T-helper 2 cell treated with Interferon-gamma antibody and Interleukin-4, amounts not matched to agents 5 μg/mL and 100 μg/mL, for 36 hours (primary cell): ENCODE measurements at regions not wholly inside any gene's neighbourhood (a gene's known extent, or its start where the extent isn't known, plus 50 kb on each side); places are given as distances from the start of the nearest gene placed in this dataset.
"Not testable (repeated sequence)": the region's sequence is repeated elsewhere in the genome, so short reads cannot be mapped to it uniquely, and the experiment has no call there.

Experiments used
- DNase-seq: peaks from one replicate; pipeline ENCODE4 v3.0.0; 2021; ENCODE audit warnings: low spot score
- H3K27ac Mint-ChIP-seq: one replicate; pipeline ENCODE4 v1.8.0; 2021; ENCODE audit warnings: mild to moderate bottlenecking, mixed read lengths
- H3K27me3 Mint-ChIP-seq: one replicate; pipeline ENCODE4 v1.8.0; 2021; ENCODE audit warnings: low read depth, mixed read lengths
- H3K36me3 Mint-ChIP-seq: one replicate; pipeline ENCODE4 v1.8.0; 2021; ENCODE audit warnings: low read depth, mixed read lengths
- H3K4me1 Mint-ChIP-seq: one replicate; pipeline ENCODE4 v1.8.0; 2021; ENCODE audit warnings: low read depth, mixed read lengths
- H3K4me3 Mint-ChIP-seq: one replicate; pipeline ENCODE4 v1.8.0; 2022; ENCODE audit warnings: mild to moderate bottlenecking, moderate library complexity, mixed read lengths
- H3K9me3 Mint-ChIP-seq: one replicate; pipeline ENCODE4 v1.8.0; 2021; ENCODE audit warnings: mixed read lengths

- DNase-seq, result no peak
- no peaks in the 10 kb centered on the region for H3K9me3 Mint-ChIP-seq
- no peak overlapping the region for H3K4me3 Mint-ChIP-seq
- peaks cover 4% of the 10 kb centered on the region for H3K4me1 Mint-ChIP-seq
- no peak overlapping the region for H3K27ac Mint-ChIP-seq
- peaks cover 21% of the 10 kb centered on the region for H3K27me3 Mint-ChIP-seq
- H3K36me3 Mint-ChIP-seq, result no peaks in the 10 kb centered on the region
Observed at GRCh38 chr3:194061421-194062030, 74.4 kb upstream of the HES1 start.

- DNase-seq, result no peak
- H3K36me3 Mint-ChIP-seq, result no peaks in the 10 kb centered on the region
- peaks cover 2% of the 10 kb centered on the region for H3K4me1 Mint-ChIP-seq
- no peak overlapping the region for H3K4me3 Mint-ChIP-seq
- peaks cover 30% of the 10 kb centered on the region for H3K27me3 Mint-ChIP-seq
- H3K27ac Mint-ChIP-seq, result no peak overlapping the region
- peaks cover 6% of the 10 kb centered on the region for H3K9me3 Mint-ChIP-seq
Observed at GRCh38 chr3:194062830-194063229, 73.1 kb upstream of the HES1 start.

- H3K36me3 Mint-ChIP-seq, result peaks cover under 1% of the 10 kb centered on the region
- peaks cover 17% of the 10 kb centered on the region for H3K9me3 Mint-ChIP-seq
- no peak overlapping the region for H3K27ac Mint-ChIP-seq
- H3K4me3 Mint-ChIP-seq, result no peak overlapping the region
- H3K27me3 Mint-ChIP-seq, result peaks cover 40% of the 10 kb centered on the region
- peaks cover 5% of the 10 kb centered on the region for H3K4me1 Mint-ChIP-seq
- no peak for DNase-seq
Observed at GRCh38 chr3:194064380-194065332, 71.3 kb upstream of the HES1 start.

DNA sequence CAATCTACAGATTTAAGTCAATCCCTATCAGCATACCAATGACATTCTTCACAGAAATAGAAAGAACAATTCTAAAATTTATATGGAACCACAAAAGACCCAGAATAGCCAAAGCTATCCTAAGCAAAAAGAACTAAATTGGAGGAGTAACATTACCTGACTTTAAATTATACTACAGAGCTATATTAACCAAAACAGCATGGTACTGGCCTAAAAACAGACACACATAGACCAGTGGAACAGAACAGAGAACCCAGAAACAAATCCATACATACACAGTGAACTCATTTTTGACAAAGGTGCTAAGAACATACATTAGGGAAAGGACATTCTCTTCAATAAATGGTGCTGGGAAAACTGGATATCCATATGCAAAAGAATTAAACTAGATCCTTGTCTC lies 68.6 kb upstream of the HES1 start:
- H3K27ac Mint-ChIP-seq, DNase-seq, H3K4me3 Mint-ChIP-seq, H3K36me3 Mint-ChIP-seq: not testable (repeated sequence)
- Mint-ChIP-seq H3K4me1 (peaks cover 14% of the 10 kb centered on the region), H3K27me3 (peaks cover 56% of the 10 kb centered on the region), H3K9me3 (peaks cover 19% of the 10 kb centered on the region)

DNA sequence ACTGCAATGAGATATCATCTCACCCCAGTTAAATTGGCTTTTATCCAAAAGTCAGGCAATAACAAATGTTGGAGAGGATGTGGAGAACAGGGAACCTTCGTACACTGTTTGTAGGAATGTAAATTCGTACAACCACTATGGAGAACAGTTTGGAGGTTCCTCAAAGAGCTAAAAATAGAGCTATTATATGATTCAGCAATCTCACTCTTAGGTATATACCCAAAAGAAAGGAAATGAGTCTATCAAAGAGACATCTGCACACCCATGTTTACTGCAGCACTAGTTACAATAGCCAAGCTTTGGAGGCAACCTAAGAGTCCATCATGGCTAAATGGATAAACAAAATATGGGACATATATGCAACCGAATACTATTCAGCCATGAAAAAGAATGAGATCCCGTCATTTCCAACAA lies 68.0 kb upstream of the HES1 start:
- Mint-ChIP-seq H3K9me3 (peaks cover 19% of the 10 kb centered on the region), H3K4me3 (no peak overlapping the region), H3K36me3 (peaks cover 4% of the 10 kb centered on the region), H3K27me3 (peaks cover 62% of the 10 kb centered on the region), H3K4me1 (peaks cover 15% of the 10 kb centered on the region), H3K27ac (no peak overlapping the region)
- DNase-seq, result no peak

GRCh38 chr3:194069421-194070219 lies 66.3 kb upstream of the HES1 start:
- peaks cover 4% of the 10 kb centered on the region for H3K36me3 Mint-ChIP-seq
- peaks cover 15% of the 10 kb centered on the region for H3K4me1 Mint-ChIP-seq
- peaks cover 19% of the 10 kb centered on the region for H3K9me3 Mint-ChIP-seq
- H3K27ac Mint-ChIP-seq, result no peak overlapping the region
- no peak for DNase-seq
- H3K4me3 Mint-ChIP-seq, result peak overlapping the region; percentile 71
- peaks cover 74% of the 10 kb centered on the region for H3K27me3 Mint-ChIP-seq

- Mint-ChIP-seq H3K27ac (no peak overlapping the region), H3K36me3 (peaks cover 4% of the 10 kb centered on the region), H3K27me3 (peaks cover 77% of the 10 kb centered on the region), H3K4me3 (peak overlapping the region; percentile 71), H3K4me1 (peaks cover 15% of the 10 kb centered on the region), H3K9me3 (peaks cover 19% of the 10 kb centered on the region)
- DNase-seq, result no peak
Observed at GRCh38 chr3:194070220-194070633, 65.7 kb upstream of the HES1 start.

DNA sequence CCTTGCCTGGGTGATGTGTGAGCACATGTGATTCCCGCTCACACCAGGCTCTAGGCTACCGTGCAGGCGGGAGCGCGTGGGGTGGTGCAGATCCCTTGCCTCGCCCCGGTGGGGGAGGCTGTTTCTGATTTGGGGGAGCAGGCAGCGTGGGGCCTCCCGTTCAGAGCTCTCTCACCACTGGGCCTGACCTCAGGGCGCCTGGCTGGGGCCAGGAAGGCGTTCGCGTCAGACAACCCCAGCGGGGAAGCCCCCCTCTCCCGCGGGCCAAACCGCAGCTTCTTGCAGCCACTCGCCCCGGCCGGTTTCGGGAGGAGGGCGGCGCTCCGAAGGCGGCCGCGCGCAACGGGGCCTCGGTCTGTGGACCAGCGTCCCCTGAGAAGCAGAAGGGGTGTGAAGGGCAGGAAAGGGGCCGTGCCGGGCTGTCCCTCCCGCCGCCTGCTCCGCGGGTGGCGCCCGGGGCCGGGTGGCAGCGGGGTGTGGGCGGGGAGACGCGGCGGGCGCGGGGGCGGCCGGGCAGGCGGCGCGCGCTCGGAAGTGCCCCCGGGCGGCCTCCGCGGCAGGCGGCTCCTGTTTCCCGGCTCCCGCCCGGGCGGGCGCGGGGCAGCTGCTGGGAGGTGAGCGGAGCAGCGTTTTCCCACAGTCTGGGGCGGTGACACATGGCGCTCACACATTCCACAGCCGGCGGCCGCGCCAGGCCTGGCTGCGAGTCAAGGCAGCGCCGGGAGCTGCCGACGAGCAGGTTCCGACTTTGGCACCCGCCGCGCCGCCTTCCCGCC lies 65.1 kb upstream of the HES1 start:
- peak overlapping the region; percentile 66 for H3K4me3 Mint-ChIP-seq

GRCh38 chr3:194072097-194072428 lies 63.9 kb upstream of the HES1 start:
- Mint-ChIP-seq H3K9me3 (peaks cover 19% of the 10 kb centered on the region), H3K4me1 (peaks cover 15% of the 10 kb centered on the region), H3K27me3 (peaks cover 77% of the 10 kb centered on the region), H3K36me3 (peaks cover 4% of the 10 kb centered on the region), H3K4me3 (peak overlapping the region; percentile 57), H3K27ac (no peak overlapping the region)
- DNase-seq, result peak; percentile 23

More for the DNA sequence above, 65.1 kb upstream of the HES1 start:
- Mint-ChIP-seq H3K9me3 (peaks cover 19% of the 10 kb centered on the region), H3K27me3 (peaks cover 78% of the 10 kb centered on the region), H3K4me1 (peaks cover 15% of the 10 kb centered on the region), H3K36me3 (peaks cover 4% of the 10 kb centered on the region), H3K27ac (no peak overlapping the region)
- DNase-seq, result peak; percentile 82

- DNase-seq, result no peak
- peaks cover 14% of the 10 kb centered on the region for H3K9me3 Mint-ChIP-seq
- H3K27me3 Mint-ChIP-seq, result peaks cover 76% of the 10 kb centered on the region
- peaks cover 4% of the 10 kb centered on the region for H3K36me3 Mint-ChIP-seq
- no peak overlapping the region for H3K27ac Mint-ChIP-seq
- H3K4me1 Mint-ChIP-seq, result peaks cover 15% of the 10 kb centered on the region
- H3K4me3 Mint-ChIP-seq, result no peak overlapping the region
Observed at GRCh38 chr3:194072691-194073279, 63.2 kb upstream of the HES1 start.

- peaks cover 9% of the 10 kb centered on the region for H3K9me3 Mint-ChIP-seq
- peaks cover 79% of the 10 kb centered on the region for H3K27me3 Mint-ChIP-seq
- H3K27ac Mint-ChIP-seq, result no peak overlapping the region
- peaks cover 10% of the 10 kb centered on the region for H3K4me1 Mint-ChIP-seq
- no peak for DNase-seq
- H3K4me3 Mint-ChIP-seq, result no peak overlapping the region
- H3K36me3 Mint-ChIP-seq, result peaks cover 4% of the 10 kb centered on the region
Observed at GRCh38 chr3:194073926-194074325, 62.0 kb upstream of the HES1 start.

- Mint-ChIP-seq H3K9me3 (no peaks in the 10 kb centered on the region), H3K4me3 (no peak overlapping the region), H3K36me3 (no peaks in the 10 kb centered on the region), H3K27me3 (peaks cover 72% of the 10 kb centered on the region), H3K27ac (no peak overlapping the region), H3K4me1 (peaks cover 6% of the 10 kb centered on the region)
- no peak for DNase-seq
Observed at GRCh38 chr3:194075088-194075615, 60.8 kb upstream of the HES1 start.
